Endothelial cell of umbilical vein (primary cell): ENCODE measurements at regions not wholly inside any gene's neighbourhood (a gene's known extent, or its start where the extent isn't known, plus 50 kb on each side); places are given as distances from the start of the nearest gene placed in this dataset.

ENCODE experiments used
- BruUV-seq: library from RNA; stranded (reverse); fragments of 400-500 nt; replicated peaks from 2 replicates; lab custom pipeline; 2021; lab: Mats Ljungman, UMichigan
- CTCF ChIA-PET: fragments of 300-600, 350-600 bp; sonication (Branson Sonifier 250); formaldehyde crosslinking; loops from one replicate; lab custom pipeline; 2021; ENCODE audit warnings: antibody characterized with exemption, inconsistent platforms; lab: Charles Lee
- POLR2A ChIA-PET: fragments of 300-600, 350-600 bp; sonication (Branson Sonifier 250); formaldehyde crosslinking; loops from one replicate; lab custom pipeline; 2021; ENCODE audit warnings: antibody characterized with exemption, inconsistent platforms; lab: Charles Lee
- DNase-seq: peaks from one replicate; pipeline ENCODE4 v3.0.0-alpha.2; 2011; ENCODE audit warnings: low read depth, low spot score
- FAIRE-seq: peaks from 2 replicates; lab custom pipeline; 2011; peaks lifted over from hg19 to GRCh38; lab: Jason Lieb, UNC
- H2AFZ ChIP-seq: 2 replicates; pipeline ENCODE4 v1.6.0; 2012; ENCODE audit warnings: low read depth, low read length, control low read depth, inconsistent platforms
- H3K27ac ChIP-seq: 2 replicates; pipeline ENCODE4 v1.5.1; 2011; ENCODE audit warnings: low read depth, mild to moderate bottlenecking, control low read depth, low read length, moderate library complexity; ENCODE audit not compliant: insufficient read depth
- H3K27me3 ChIP-seq, 2 experiments: 2 replicates each; pipeline versions ENCODE4 v1.6.0 to v1.6.1; 2011; ENCODE audit warnings: low read length in 2 of 2, mixed read lengths in 1 of 2; ENCODE audit not compliant: control insufficient read depth in 2 of 2, insufficient read depth in 2 of 2
- H3K36me3 ChIP-seq, 2 experiments: 2 replicates in 1 of 2; 3 replicates in 1 of 2; pipeline ENCODE4 v1.5.1; 2011; ENCODE audit warnings: low read length in 2 of 2, mild to moderate bottlenecking in 1 of 2, moderate library complexity in 1 of 2; ENCODE audit not compliant: control insufficient read depth in 2 of 2, insufficient read depth in 2 of 2; ENCODE audit errors: extremely low read depth in 1 of 2
- H3K4me1 ChIP-seq: 3 replicates; pipeline ENCODE4 v1.5.1; 2011; ENCODE audit warnings: mild to moderate bottlenecking, low read length; ENCODE audit not compliant: control insufficient read depth, insufficient read depth; ENCODE audit errors: extremely low read depth
- H3K4me2 ChIP-seq: 2 replicates; pipeline ENCODE4 v1.6.1; 2011; ENCODE audit warnings: low read length, control low read depth, mixed read lengths; ENCODE audit not compliant: insufficient read depth
- H3K4me3 ChIP-seq, 3 experiments: fragments of 200-600 bp in 1 of 3; sonication (generic), shearing (Covaris generic) in 1 of 3; replicated peaks in 1 of 3; 2 replicates each; pipeline ENCODE4 v1.5.1; 2011 to 2016; ENCODE audit warnings: control low read depth in 3 of 3, low read length in 3 of 3, mild to moderate bottlenecking in 2 of 3, inconsistent platforms in 1 of 3, low read depth in 1 of 3, moderate library complexity in 1 of 3; ENCODE audit not compliant: insufficient read depth in 1 of 3
- H3K79me2 ChIP-seq: 2 replicates; pipeline ENCODE4 v1.6.0; 2012; ENCODE audit warnings: low read length, inconsistent platforms; ENCODE audit not compliant: control insufficient read depth, insufficient read depth
- H3K9ac ChIP-seq: replicated peaks from 2 replicates; pipeline ENCODE3; 2011; ENCODE audit warnings: low read length, control low read depth; ENCODE audit not compliant: insufficient read depth; ENCODE audit errors: extremely low read depth
- H3K9me1 ChIP-seq: replicated peaks from 3 replicates; pipeline ENCODE4 v1.6.0; 2011; ENCODE audit warnings: mild to moderate bottlenecking, low read length; ENCODE audit not compliant: control insufficient read depth, insufficient read depth; ENCODE audit errors: extremely low read depth
- H3K9me3 ChIP-seq: replicated peaks from 2 replicates; pipeline ENCODE4 v1.5.1; 2012; ENCODE audit warnings: low read length, inconsistent platforms; ENCODE audit not compliant: control insufficient read depth, insufficient read depth
- H4K20me1 ChIP-seq: replicated peaks from 2 replicates; pipeline ENCODE3; 2011; ENCODE audit warnings: mild to moderate bottlenecking, low read length; ENCODE audit not compliant: control insufficient read depth, insufficient read depth; ENCODE audit errors: extremely low read depth
- CTCF ChIP-seq, 2 donors: IDR thresholded peaks; 1 replicate in 1 of 2; 2 replicates in 1 of 2; pipeline ENCODE4 v1.5.1; 2011; ENCODE audit warnings: low read length in 2 of 2, mild to moderate bottlenecking in 2 of 2, moderate library complexity in 2 of 2, control low read depth in 1 of 2, inconsistent platforms in 1 of 2, low read depth in 1 of 2; ENCODE audit not compliant: insufficient read depth in 1 of 2; ENCODE audit errors: extremely low read depth in 1 of 2
- EZH2 ChIP-seq: IDR thresholded peaks from 2 replicates; pipeline ENCODE4 v1.6.1; 2012; ENCODE audit warnings: borderline replicate concordance, low read depth, mild to moderate bottlenecking, moderate library complexity, low read length, inconsistent platforms; ENCODE audit not compliant: severe bottlenecking
- FOS ChIP-seq: IDR thresholded peaks from 2 replicates; pipeline ENCODE4 v1.6.1; 2011; ENCODE audit warnings: mild to moderate bottlenecking, low read length, moderate library complexity, borderline replicate concordance; ENCODE audit not compliant: insufficient read depth
- GATA2 ChIP-seq: IDR thresholded peaks from 2 replicates; pipeline ENCODE4 v1.7.0; 2011; ENCODE audit warnings: low read depth, mild to moderate bottlenecking, moderate library complexity, mixed read lengths, low read length; ENCODE audit not compliant: insufficient read length, insufficient read depth
- JUN ChIP-seq: IDR thresholded peaks from 2 replicates; pipeline ENCODE4 v1.6.1; 2011; ENCODE audit warnings: borderline replicate concordance, low read depth; ENCODE audit not compliant: insufficient read length, insufficient read depth
- MYC ChIP-seq: IDR thresholded peaks from one replicate; pipeline ENCODE4 v1.6.1; 2011; ENCODE audit warnings: mild to moderate bottlenecking, low read depth, low read length
- POLR2A ChIP-seq: IDR thresholded peaks from 2 replicates; pipeline ENCODE4 v1.6.1; 2012; ENCODE audit warnings: low read depth, mild to moderate bottlenecking, control low read depth, low read length
- POLR2AphosphoS5 ChIP-seq: IDR thresholded peaks from 2 replicates; pipeline ENCODE4 v1.6.1; 2012; ENCODE audit warnings: low read depth, mild to moderate bottlenecking, control low read depth, low read length, moderate library complexity; ENCODE audit not compliant: insufficient read depth
- dilution Hi-C: fragments of 300-500 bp; cut with MboI; formaldehyde crosslinking; loops from one replicate; pipeline ENCODE4 v1.15.0; 2019; ENCODE audit warnings: low sequenced_read_pairs; ENCODE audit not compliant: extremely low pct_ligation_motif_present
- intact Hi-C: fragments of 100-400 bp; cut with micrococcal nuclease; formaldehyde crosslinking; loops from one replicate; pipeline ENCODE4 v1.10.0; 2022
- TF ChIP-seq, protein P1 (sequence below): IDR thresholded peaks from 2 replicates; pipeline ENCODE4 v1.6.1; 2011; ENCODE audit not compliant: insufficient read depth, insufficient read length

- Histone ChIP-seq H3K27me3 (no peaks in the 10 kb centered on the region), H3K36me3 (no peaks in the 10 kb centered on the region), H4K20me1 (no peaks in the 10 kb centered on the region), H3K27ac (no peak overlapping the region), H3K79me2 (no peaks in the 10 kb centered on the region), H3K4me2 (no peak overlapping the region), H3K9me3 (no peaks in the 10 kb centered on the region), H3K9me1 (no peaks in the 10 kb centered on the region), H2AFZ (no peak overlapping the region), H3K9ac (no peak overlapping the region), H3K4me1 (no peaks in the 10 kb centered on the region), H3K4me3 (no peak overlapping the region)
- DNase-seq (no peak), FAIRE-seq (no peak)
- TF ChIP-seq MYC, result no peak
- no peak for TF ChIP-seq GATA2
- TF ChIP-seq CTCF (IDR thresholded peaks at IDR 0.05; ENCODE audit: extremely low read depth in 1 of 2, insufficient read depth in 1 of 2, low read depth in 1 of 2, low read length in 2 of 2), result no peak
- no peak for TF ChIP-seq POLR2A
- no peak for TF ChIP-seq JUN
- no peak for TF ChIP-seq FOS
- TF ChIP-seq POLR2AphosphoS5, result no peak
- TF ChIP-seq EZH2, result no peak
- TF ChIP-seq, protein P1, sequence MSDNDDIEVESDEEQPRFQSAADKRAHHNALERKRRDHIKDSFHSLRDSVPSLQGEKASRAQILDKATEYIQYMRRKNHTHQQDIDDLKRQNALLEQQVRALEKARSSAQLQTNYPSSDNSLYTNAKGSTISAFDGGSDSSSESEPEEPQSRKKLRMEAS, result no peak
- BruUV-seq, result no TSS peak
- ChIA-PET POLR2A (no interaction called here), CTCF (no interaction called here)
- dilution Hi-C loops (no loop called here), intact Hi-C loops (loop anchor here (5.0 kb wide), 1 partner anchor 213 kb away; the partner anchor contains the start of gene PTPRU)
These were observed 214.3 kb downstream of the PTPRU start for GRCh38 chr1:29450591-29450990.
